H1 (cell line): ENCODE measurements at regions not wholly inside any gene's neighbourhood (a gene's known extent, or its start where the extent isn't known, plus 50 kb on each side); places are given as distances from the start of the nearest gene placed in this dataset.

Experiments used
- YY1 ChIP-seq: IDR thresholded peaks from 2 replicates; pipeline ENCODE4 v1.6.1; 2011; ENCODE audit warnings: low read depth, mild to moderate bottlenecking, low read length
- TF ChIP-seq, protein P1 (sequence below), 3 experiments: IDR thresholded peaks; 1 replicate in 2 of 3; 2 replicates in 1 of 3; pipeline versions ENCODE4 v1.5.1 to v1.6.1; 2011; ENCODE audit warnings: low read length in 3 of 3, mild to moderate bottlenecking in 3 of 3, inconsistent platforms in 2 of 3, low read depth in 1 of 3, moderate library complexity in 1 of 3; ENCODE audit not compliant: insufficient read depth in 1 of 3; ENCODE audit errors: control extremely low read depth in 1 of 3

DNA sequence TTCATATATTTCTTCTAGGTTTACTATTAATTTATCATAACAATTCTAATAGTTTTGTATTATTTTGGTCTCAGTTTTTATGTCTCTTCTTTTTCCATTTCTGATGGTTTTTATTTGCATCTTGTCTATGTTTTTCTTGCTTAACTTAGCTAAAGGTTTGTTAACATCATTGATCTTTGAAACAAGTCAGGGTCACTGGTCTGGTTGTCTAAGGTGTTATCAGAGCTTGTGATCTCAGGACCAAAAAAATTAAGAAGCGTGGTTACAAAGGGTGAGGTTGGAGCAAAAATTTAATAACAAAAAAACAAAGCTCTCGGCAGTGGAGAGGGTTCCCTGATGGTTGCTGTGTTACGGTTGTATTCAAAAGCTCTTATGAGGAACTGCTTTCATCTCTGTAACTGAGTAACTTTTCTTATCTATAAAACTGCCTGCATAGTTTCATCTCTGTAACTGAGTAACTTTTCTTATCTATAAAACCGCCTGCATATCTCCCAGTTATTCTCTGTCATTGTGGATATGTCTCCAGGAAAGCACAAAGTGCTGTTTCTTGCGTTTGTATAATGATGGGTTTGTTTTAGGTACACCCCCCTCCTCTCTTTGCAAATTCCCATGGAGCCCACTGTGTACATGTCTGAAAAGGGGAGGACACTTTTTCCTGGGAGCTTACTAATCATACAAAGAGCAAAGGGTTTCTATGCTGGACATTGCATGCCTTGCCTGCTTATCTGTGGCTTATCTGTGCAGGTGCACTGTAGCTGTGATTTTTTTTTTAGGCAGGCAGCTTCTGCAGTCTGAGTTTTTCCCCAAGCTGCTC, 62.4 kb upstream of the UGT2B15 start:
- no peak for TF ChIP-seq YY1
- TF ChIP-seq, protein P1, sequence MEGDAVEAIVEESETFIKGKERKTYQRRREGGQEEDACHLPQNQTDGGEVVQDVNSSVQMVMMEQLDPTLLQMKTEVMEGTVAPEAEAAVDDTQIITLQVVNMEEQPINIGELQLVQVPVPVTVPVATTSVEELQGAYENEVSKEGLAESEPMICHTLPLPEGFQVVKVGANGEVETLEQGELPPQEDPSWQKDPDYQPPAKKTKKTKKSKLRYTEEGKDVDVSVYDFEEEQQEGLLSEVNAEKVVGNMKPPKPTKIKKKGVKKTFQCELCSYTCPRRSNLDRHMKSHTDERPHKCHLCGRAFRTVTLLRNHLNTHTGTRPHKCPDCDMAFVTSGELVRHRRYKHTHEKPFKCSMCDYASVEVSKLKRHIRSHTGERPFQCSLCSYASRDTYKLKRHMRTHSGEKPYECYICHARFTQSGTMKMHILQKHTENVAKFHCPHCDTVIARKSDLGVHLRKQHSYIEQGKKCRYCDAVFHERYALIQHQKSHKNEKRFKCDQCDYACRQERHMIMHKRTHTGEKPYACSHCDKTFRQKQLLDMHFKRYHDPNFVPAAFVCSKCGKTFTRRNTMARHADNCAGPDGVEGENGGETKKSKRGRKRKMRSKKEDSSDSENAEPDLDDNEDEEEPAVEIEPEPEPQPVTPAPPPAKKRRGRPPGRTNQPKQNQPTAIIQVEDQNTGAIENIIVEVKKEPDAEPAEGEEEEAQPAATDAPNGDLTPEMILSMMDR (IDR thresholded peaks at IDR 0.05; ENCODE audit: control extremely low read depth in 1 of 3, insufficient read depth in 1 of 3, low read depth in 1 of 3, low read length in 3 of 3) = no peak
